Gastrocnemius medialis (tissue), 4 donors: ENCODE measurements at regions not wholly inside any gene's neighbourhood (a gene's known extent, or its start where the extent isn't known, plus 50 kb on each side); places are given as distances from the start of the nearest gene placed in this dataset.

Experiments
- ATAC-seq, 2 donors: fragments of 150-250 bp; one replicate each; pipeline ENCODE4 v1.9.1; 2016
- DNase-seq, 2 donors: peaks; one replicate each; pipeline ENCODE4 v3.0.0-alpha.2; 2019
- H3K27ac ChIP-seq, 4 donors: fragments of 200-600 bp; sonication (generic); 1 replicate in 1 of 4; 2 replicates in 3 of 4; pipeline ENCODE4 v1.5.1; 2016 to 2018; ENCODE audit warnings: mild to moderate bottlenecking in 2 of 4, moderate library complexity in 1 of 4
- H3K27me3 ChIP-seq, 3 donors: fragments of 200-600 bp; sonication (generic) in 2 of 3; 1 replicate in 1 of 3; 2 replicates in 2 of 3; pipeline versions ENCODE4 v1.5.1 to v1.6.0; 2016 to 2019; ENCODE audit warnings: mild to moderate bottlenecking in 1 of 3, moderate library complexity in 1 of 3
- H3K36me3 ChIP-seq, 2 donors: fragments of 200-600 bp; sonication (generic) in 1 of 2; one replicate each; pipeline ENCODE4 v1.5.1; 2017 to 2018
- H3K4me1 ChIP-seq, 2 donors: fragments of 200-600 bp; sonication (generic) in 1 of 2; one replicate each; pipeline ENCODE4 v1.5.1; 2016 to 2017; ENCODE audit warnings: mild to moderate bottlenecking in 2 of 2
- H3K4me3 ChIP-seq, 4 donors: fragments of 200-600 bp; sonication (generic) in 3 of 4; 1 replicate in 1 of 4; 2 replicates in 3 of 4; pipeline ENCODE4 v1.5.1; 2016 to 2019; ENCODE audit warnings: mild to moderate bottlenecking in 2 of 4
- H3K9me3 ChIP-seq, 3 donors: fragments of 200-600 bp; sonication (generic) in 2 of 3; 1 replicate in 1 of 3; 2 replicates in 2 of 3; pipeline ENCODE4 v1.5.1; 2016 to 2019
- POLR2A ChIP-seq, 2 donors: fragments of 450-650 bp; IDR thresholded peaks; one replicate each; pipeline ENCODE4 v1.6.1; 2017; ENCODE audit warnings: antibody characterized with exemption in 2 of 2, mild to moderate bottlenecking in 2 of 2, moderate library complexity in 2 of 2
- in situ Hi-C, 4 donors: fragments of 200-750 bp; cut with MboI; loops; one replicate each; pipeline versions ENCODE4 v1.15.0 to v1.8.0; 2017; ENCODE audit warnings: low sequenced_read_pairs in 4 of 4
- intact Hi-C: fragments of 100-400 bp; cut with DNase I; formaldehyde crosslinking; loops from one replicate; pipeline ENCODE4 v1.15.1; 2023; ENCODE audit warnings: low total_unique reads
- TF ChIP-seq, protein P1 (sequence below), 5 experiments: fragments of 450-650 bp in 3 of 5; fragments of 200-600 bp in 2 of 5; sonication (generic) in 2 of 5; IDR thresholded peaks in 4 of 5; conservative IDR thresholded peaks in 1 of 5; 1 replicate in 4 of 5; 2 replicates in 1 of 5; pipeline ENCODE4 v1.5.1; 2016 to 2019; ENCODE audit warnings: antibody characterized with exemption in 5 of 5, mild to moderate bottlenecking in 3 of 5, moderate library complexity in 3 of 5

- Histone ChIP-seq H3K27ac (no peak overlapping the region), H3K9me3 (no peaks in the 10 kb centered on the region), H3K27me3 (no peaks in the 10 kb centered on the region), H3K4me1 (peaks cover 0 to 2% of the 10 kb centered on the region in 2 donors), H3K4me3 (no peak overlapping the region), H3K36me3 (no peaks in the 10 kb centered on the region)
- TF ChIP-seq, protein P1, sequence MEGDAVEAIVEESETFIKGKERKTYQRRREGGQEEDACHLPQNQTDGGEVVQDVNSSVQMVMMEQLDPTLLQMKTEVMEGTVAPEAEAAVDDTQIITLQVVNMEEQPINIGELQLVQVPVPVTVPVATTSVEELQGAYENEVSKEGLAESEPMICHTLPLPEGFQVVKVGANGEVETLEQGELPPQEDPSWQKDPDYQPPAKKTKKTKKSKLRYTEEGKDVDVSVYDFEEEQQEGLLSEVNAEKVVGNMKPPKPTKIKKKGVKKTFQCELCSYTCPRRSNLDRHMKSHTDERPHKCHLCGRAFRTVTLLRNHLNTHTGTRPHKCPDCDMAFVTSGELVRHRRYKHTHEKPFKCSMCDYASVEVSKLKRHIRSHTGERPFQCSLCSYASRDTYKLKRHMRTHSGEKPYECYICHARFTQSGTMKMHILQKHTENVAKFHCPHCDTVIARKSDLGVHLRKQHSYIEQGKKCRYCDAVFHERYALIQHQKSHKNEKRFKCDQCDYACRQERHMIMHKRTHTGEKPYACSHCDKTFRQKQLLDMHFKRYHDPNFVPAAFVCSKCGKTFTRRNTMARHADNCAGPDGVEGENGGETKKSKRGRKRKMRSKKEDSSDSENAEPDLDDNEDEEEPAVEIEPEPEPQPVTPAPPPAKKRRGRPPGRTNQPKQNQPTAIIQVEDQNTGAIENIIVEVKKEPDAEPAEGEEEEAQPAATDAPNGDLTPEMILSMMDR (IDR thresholded peaks at IDR 0.05 in 4 of 5, conservative IDR thresholded peaks at IDR 0.05 in 1 of 5): no peak
- no peak for TF ChIP-seq POLR2A (IDR thresholded peaks at IDR 0.05)
- DNase-seq (no peak), ATAC-seq (no peak)
- intact Hi-C loops (no loop called here), in situ Hi-C loops (no loop called here)
Measured at GRCh38 chr4:158991534-158992155, 111.2 kb upstream of the RAPGEF2 start.

DNA sequence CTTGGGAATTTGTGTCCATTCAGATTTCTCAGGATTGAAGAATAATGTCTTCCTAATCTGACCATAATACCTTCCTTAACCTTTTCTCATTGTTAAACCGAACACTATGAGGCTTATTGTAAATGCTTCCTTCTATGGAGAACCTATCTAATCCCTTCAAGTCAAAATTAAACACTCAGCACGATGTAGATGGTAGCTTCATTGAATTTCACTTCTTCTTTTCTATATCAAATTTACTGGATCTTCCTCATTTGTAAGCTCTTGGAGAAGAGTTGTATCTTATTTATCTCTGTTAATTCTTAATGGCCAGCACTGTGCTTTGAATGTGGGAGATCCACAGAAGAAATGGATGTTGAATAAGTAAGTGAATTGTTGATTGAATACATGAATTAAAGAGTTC, 109.0 kb upstream of the RAPGEF2 start:
- H3K36me3 ChIP-seq: no peaks in the 10 kb centered on the region
- H3K27me3 ChIP-seq: no peaks in the 10 kb centered on the region
- H3K27ac ChIP-seq: no peak overlapping the region
- no peaks in the 10 kb centered on the region for H3K9me3 ChIP-seq
- H3K4me1 ChIP-seq: peaks cover 0 to 5% of the 10 kb centered on the region in 2 donors
- DNase-seq (no peak), ATAC-seq (no peak)
- in situ Hi-C loops: no loop called here
- no peak overlapping the region for H3K4me3 ChIP-seq
- intact Hi-C loops: no loop called here
- TF ChIP-seq, protein P1 (IDR thresholded peaks at IDR 0.05 in 4 of 5, conservative IDR thresholded peaks at IDR 0.05 in 1 of 5): no peak
- no peak for TF ChIP-seq POLR2A (IDR thresholded peaks at IDR 0.05)

DNA sequence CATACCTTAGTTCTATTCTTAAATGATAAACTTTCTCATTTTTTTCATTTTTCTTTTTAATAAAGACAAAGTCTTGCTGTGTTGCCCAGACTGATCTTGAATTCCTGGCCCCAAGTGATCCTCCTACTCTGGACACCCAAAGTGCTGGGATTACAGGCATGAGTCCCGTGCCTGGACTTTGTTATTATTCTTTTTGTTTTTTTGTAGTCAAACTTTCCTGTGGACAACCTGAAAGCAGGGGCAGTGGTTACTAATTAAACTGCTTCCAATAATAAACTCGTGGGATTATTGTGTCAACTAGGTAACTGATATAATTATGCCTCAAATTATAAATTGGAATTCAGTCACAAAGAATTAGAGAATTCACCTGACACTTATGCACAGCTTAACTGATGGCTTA, 107.8 kb upstream of the RAPGEF2 start:
- intact Hi-C loops (no loop called here), in situ Hi-C loops (no loop called here)
- H3K27me3 ChIP-seq: no peaks in the 10 kb centered on the region
- no peaks in the 10 kb centered on the region for H3K36me3 ChIP-seq
- no peak for DNase-seq
- no peak overlapping the region for H3K4me3 ChIP-seq
- H3K4me1 ChIP-seq: peaks cover 0 to 5% of the 10 kb centered on the region in 2 donors
- H3K27ac ChIP-seq: no peak overlapping the region
- no peaks in the 10 kb centered on the region for H3K9me3 ChIP-seq
- no peak for TF ChIP-seq POLR2A (IDR thresholded peaks at IDR 0.05)
- no peak for ATAC-seq

GRCh38 chr4:158995965-158996364, 106.9 kb upstream of the RAPGEF2 start:
- Histone ChIP-seq H3K4me1 (peaks cover 0 to 5% of the 10 kb centered on the region in 2 donors), H3K4me3 (no peak overlapping the region), H3K36me3 (no peaks in the 10 kb centered on the region), H3K27ac (no peak overlapping the region), H3K27me3 (no peaks in the 10 kb centered on the region), H3K9me3 (no peaks in the 10 kb centered on the region)
- in situ Hi-C loops (no loop called here), intact Hi-C loops (no loop called here)
- ATAC-seq (no peak), DNase-seq (no peak)
- no peak for TF ChIP-seq POLR2A (IDR thresholded peaks at IDR 0.05)
- TF ChIP-seq, protein P1 (IDR thresholded peaks at IDR 0.05 in 4 of 5, conservative IDR thresholded peaks at IDR 0.05 in 1 of 5): no peak

DNA sequence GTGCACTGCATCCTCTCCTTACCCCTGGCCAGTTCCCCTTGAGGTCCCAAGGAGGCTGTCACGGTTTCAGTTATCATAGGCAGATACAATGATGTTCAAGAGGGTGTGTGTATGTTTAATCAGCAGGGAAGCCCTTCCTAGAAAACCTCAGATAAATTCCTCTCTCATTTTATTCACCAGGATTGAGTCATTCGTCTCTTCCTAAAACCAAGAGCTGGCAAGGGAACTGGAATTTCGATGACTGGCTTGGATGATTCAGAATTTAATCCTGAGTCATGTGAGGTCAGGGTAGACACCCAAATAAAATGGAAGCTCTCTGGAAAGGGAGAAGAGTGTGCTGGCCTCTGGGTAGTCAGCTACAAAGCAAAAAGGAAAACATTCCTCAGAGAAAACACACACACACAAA, 106.2 kb upstream of the RAPGEF2 start:
- ATAC-seq (peak; percentile 91 to 99), DNase-seq (no peak)
- TF ChIP-seq POLR2A (IDR thresholded peaks at IDR 0.05): no peak
- TF ChIP-seq, protein P1 (IDR thresholded peaks at IDR 0.05 in 4 of 5, conservative IDR thresholded peaks at IDR 0.05 in 1 of 5): no peak
- Histone ChIP-seq H3K4me1 (peaks cover 0 to 5% of the 10 kb centered on the region in 2 donors), H3K27me3 (no peaks in the 10 kb centered on the region), H3K9me3 (no peaks in the 10 kb centered on the region), H3K36me3 (no peaks in the 10 kb centered on the region), H3K4me3 (no peak overlapping the region), H3K27ac (no peak overlapping the region)
- intact Hi-C loops: no loop called here
- in situ Hi-C loops: no loop called here
